ENCODE measurements at regions not wholly inside any gene's neighbourhood (a gene's known extent, or its start where the extent isn't known, plus 50 kb on each side); places are given as distances from the start of the nearest gene placed in this dataset.
"Not testable (repeated sequence)": the region's sequence is repeated elsewhere in the genome, so short reads cannot be mapped to it uniquely, and the experiment has no call there.

DNA sequence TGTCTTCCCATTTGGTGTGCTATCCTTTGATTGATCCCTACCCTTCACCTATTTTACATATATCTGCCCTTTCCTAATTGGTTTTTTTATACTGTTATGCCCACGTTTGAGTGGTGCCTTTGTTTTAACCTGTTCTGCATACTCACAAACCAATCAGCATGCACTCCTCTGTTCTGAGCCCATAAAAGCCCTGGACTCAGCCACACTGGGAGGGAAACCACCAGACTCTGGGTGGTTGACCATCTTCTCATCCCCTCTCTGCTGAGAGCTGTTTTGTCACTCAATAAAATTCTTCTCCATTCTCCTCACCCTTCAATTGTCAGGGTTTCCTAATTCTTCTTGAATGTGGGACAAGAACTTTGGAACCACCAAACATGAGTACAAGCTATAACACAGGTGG is 989.8 kb downstream of the ADGRL2 start:
- DNase-seq, result no peak

- DNase-seq, result no peak
Observed at GRCh38 chr1:82788660-82789059, 987.9 kb downstream of the ADGRL2 start.

DNA sequence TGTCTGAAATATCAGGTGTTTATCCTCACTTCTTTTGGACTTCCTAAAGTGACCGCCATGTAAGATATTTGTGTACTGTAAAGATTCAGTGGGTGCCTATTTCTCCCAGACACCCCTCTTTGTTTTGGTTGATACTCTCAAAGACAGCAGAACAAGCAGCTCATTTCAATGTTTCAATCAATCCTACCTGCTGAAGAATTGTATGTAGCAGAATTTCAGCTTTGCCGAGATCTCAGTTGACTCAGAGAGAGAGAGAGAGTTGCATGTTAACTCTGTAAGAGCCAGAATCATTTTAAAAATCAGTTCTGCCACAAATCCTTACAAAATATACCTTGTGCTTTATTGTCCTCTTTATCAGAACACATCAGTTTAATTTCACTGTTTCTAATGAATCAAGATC is 987.3 kb downstream of the ADGRL2 start:
- DNase-seq, result no peak

DNA sequence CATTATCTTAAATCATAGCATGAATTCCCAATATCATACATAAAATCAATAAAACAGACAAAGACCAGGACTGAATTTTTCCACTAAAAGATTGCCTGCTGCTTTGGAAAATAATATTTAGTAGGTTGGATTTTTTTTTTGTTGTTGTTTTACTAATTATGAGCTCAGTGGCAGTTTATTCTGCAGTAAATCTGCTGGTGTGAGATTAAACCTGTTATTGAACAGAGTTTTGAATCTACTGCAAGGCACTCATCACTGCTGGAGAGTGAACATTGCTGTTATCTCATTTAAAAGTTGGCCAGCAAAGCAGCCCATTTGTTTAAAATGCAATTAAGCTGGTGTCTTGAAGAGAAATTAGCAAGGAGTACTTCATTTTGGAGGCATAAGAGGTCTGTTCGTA is 986.1 kb downstream of the ADGRL2 start:
- DNase-seq, result no peak

GRCh38 chr1:82785268-82785790 is 984.6 kb downstream of the ADGRL2 start:
- DNase-seq, result no peak

DNA sequence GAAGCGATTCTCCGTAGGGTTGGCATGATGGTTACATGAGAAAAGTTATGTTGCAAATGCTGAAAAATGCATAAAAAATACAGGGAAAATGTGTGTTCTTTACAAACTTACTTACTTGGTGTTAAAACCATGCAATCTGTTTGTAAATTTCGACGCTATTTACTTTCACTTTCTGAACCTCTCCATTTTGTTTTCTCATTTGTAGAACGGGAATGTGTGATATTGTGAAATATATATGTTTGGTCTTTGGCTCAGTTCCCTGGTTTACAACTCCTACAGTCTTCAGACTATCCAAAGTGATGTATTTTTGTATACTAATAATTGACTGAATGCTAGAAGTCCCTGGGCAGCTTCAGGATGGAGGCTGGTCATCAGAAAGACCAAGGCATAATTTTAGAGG is 982.3 kb downstream of the ADGRL2 start:
- DNase-seq, result no peak

DNA sequence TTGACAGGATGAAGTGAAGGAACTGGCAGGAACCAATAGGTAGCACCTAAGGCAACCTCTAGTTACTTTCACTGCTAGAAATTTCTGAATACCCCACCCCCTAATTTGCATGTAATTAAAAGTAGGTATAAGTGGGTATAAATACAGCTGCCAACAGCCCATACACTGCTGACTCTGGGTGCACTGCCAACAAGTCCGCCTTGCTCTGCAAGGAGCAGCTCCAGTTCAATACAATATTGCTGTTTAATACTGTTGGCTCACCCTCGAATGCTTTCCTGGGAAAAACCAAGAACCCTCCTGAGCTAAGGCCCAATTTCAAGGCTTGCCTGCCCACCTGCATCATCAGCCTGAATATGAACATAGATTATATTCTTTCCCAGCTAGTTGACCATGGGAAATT is 981.9 kb downstream of the ADGRL2 start:
- DNase-seq, result no peak

GRCh38 chr1:82778612-82779011 is 977.9 kb downstream of the ADGRL2 start:
- DNase-seq, result no peak

DNA sequence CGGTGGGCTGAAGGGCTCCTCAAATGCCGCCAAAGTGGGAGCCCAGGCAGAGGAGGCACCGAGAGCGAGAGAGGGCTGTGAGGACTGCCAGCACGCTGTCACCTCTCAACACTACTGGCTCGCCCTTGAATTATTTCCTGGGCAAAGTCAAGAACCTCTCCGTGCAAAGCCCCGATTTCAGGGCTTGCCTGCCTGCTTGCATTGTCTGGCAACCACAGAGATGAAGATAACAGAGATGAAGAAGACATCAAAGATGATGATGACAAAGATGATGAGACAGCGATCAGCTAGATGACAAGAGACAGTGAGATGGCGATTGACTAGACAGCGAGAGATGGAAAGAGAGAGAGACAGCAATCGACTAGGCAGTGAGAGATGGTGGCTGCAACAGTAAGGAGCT is 976.5 kb downstream of the ADGRL2 start:
- DNase-seq, result no peak

DNA sequence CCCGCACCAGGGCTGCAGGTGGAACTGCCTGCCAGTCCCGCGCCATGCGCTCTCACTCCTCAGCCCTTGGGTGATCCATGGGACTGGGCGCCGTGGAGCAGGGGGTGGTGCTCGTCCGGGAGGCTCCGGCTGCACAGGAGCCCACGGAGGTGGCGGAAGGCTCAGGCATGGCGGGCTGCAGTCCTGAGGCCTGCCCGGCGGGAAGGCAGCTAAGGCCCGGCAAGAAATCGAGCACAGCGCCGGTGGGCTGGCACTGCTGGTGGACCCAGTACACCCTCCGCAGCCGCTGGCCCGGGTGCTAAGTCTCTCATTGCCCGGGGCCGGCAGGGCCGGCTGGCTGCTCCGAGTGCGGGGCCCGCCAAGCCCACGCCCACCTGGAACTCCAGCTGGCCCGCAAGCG is 976.0 kb downstream of the ADGRL2 start:
- DNase-seq, result not testable (repeated sequence)

DNA sequence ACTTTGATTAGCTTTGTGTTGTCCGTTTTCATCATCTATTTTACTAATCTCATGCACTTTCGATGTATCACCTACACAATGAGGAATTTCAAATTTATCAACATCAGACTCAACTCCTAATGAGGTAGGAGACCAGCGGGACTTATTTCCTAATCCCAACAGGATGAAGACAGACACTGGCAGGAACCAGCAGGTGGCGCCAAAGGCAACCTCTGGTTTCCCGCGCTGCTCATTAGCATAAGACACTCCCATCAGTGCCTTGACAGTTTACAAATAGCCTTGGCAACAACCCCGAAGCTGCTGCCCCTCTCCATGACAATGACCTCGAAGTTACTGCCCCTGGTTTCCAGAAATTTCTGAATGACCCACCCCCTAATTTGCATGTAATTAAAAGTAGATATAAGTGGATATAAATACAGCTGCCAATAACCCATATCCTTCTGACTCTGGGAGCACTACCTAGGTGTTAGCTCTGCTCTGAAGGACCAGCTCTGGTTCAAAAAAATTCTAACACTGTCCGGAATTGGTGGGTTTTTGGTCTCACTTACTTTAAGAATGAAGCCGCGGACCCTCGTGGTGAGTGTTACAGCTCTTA is 974.8 kb downstream of the ADGRL2 start:
- no peak for DNase-seq

DNA sequence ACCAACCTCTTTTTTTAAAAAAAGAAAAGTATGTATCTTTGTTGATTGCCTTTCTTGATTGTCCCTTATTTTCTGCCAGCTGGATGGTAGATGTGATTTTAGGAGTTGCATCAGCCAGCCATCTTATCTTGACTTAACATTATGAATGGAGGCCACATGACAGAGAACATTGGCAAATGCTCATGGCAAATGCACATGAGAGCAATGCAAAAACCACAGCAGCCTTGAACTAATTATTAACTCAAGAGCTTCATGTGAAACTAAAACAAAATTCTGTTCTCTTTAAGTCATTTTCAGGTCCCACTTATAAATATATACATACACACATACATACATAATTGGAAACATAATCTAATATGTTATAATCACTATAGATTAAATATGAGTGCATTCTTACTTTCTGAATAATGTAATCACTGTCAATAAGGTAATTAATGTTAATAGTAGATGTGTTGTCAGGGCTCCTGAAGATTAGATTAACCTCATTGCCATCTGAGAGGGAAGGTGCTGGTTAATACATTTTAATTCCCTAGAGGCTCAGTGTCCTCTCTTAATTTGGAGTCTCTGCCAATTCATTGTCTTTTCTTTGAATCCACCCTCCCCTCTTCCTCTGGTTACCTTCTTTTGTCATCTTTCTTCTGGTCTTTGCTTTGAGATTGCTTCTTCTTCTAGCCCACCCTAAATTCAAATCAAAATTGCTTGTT is 962.2 kb downstream of the ADGRL2 start:
- DNase-seq, result no peak

DNA sequence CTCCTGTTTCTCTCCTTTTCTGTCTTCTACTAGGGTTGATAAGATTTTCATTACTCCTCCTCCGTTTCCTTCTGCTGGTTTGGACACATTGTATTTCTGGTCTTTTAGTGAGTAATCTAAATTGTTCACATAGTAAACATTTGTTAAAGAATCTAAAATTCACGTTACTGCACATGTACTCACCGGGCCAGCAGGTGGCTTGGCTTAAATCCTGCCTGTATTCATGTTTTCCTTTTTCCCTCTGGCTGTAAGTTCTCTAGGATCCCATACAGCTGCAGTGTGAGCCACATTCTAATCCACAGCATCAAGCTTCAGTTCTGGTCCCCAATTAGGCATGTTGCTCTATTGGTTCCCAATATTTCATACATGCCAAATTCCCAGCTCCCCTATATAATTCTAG is 958.3 kb downstream of the ADGRL2 start:
- DNase-seq, result no peak

- no peak for DNase-seq
Observed at GRCh38 chr1:82755671-82756070, 954.9 kb downstream of the ADGRL2 start.

GRCh38 chr1:82755191-82755590 is 954.5 kb downstream of the ADGRL2 start:
- DNase-seq, result no peak

DNA sequence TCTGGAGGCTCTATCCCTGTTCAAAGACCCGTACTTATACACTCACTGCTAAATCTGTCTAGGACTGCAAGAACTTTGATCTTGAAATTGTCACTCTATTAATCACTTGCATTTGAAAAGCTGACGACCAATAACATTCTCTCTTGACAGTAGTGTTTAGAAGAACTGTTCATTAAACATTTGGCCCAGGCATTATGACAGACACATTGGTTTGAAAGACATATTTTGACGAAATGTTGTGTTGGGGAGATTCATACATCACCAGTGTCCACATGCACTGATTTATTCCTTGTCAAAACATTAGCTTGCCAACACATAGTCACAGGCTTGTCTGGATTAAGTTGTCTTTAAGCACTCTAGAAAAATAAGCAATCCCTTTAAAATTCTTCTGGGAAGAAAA is 951.3 kb downstream of the ADGRL2 start:
- DNase-seq, result no peak

DNA sequence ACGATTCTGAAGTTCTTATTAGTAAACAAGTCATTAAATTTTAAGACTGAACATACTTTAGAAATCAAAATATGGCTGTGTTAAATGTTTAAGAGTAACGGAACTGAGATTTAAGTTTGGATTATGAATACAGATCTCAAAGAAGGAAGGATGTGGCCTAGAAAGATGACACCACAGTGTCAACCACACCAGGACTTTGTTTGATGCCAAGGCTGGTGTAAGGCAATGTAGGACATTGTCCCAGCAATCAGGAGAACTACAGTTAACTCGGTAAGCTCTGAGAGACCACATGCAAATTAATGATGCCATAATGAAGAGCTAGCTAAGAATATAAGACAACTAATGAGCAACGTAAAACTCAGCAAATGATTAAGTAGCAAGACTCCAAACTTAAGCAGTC is 932.9 kb downstream of the ADGRL2 start:
- no peak for DNase-seq

- DNase-seq, result no peak
Observed at GRCh38 chr1:82731216-82731615, 930.5 kb downstream of the ADGRL2 start.

DNA sequence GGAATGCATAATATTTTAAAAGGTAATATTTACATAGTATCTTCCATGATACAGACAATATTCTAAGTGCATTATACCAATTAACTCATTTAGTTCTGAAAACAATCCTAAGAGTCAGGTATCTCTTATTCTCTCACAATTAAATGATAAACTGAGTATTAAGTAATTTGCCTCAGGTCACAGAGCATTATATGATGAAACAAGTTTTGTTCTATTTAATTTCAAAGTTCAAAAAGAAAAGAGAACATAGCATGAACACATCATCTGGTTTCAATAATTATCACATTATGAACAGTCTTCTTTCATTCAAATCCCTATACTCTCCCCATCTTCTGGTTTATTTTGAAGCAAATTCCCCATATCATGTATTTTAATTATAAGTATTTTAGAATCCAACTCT is 927.5 kb downstream of the ADGRL2 start:
- no peak for DNase-seq

DNA sequence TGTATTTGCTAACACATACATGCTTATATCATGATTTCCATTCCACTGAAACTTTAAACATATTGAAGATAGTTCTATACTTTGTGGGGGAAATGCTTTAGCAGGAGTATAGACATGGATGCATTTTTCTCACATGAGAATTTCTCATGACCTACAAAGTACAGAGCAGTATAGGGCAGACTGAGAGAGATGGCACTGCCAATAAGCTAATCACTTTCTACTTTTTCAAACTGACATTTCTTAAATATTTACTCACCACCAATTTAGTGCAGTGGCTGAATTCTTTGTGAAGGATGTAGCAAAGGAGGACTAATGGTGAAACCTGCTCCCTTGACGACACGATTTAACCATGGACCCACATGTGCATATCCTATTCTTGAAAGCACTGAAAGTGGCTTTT is 923.5 kb downstream of the ADGRL2 start:
- DNase-seq, result no peak

- DNase-seq, result no peak
Observed at GRCh38 chr1:82722608-82723007, 921.9 kb downstream of the ADGRL2 start.

DNA sequence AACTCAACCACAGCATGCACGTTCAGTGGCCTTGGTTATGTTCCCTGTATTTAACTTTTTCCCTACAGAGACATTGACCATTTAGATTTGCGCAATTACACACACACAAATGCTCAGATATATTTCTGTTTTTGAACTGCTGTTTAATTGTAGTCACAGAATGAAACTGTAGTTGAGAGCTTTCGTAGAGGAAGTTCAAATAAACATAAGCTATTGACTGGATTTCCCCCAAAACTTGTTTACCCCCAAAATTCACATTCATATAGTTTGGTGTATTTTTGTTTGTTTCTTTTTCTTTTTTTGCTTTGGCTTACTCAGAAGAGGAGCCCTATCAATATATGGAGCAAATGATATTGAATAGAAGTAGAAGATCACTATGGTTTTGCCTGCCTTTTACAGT is 921.0 kb downstream of the ADGRL2 start:
- DNase-seq, result no peak

- DNase-seq, result no peak
Observed at GRCh38 chr1:82718719-82719419, 918.1 kb downstream of the ADGRL2 start.

GRCh38 chr1:82710091-82710490 is 909.4 kb downstream of the ADGRL2 start:
- DNase-seq, result no peak
